Rectal smooth muscle tissue (tissue), 1 donor: ENCODE measurements at regions not wholly inside any gene's neighbourhood (a gene's known extent, or its start where the extent isn't known, plus 50 kb on each side); places are given as distances from the start of the nearest gene placed in this dataset.

Source experiments
- H3K27ac ChIP-seq: one replicate; pipeline ENCODE4 v1.7.0; 2013; ENCODE audit warnings: low read depth, low read length, inconsistent platforms
- H3K27me3 ChIP-seq: one replicate; pipeline ENCODE4 v1.7.0; 2013; ENCODE audit warnings: low read length; ENCODE audit not compliant: control insufficient read depth, insufficient read depth
- H3K36me3 ChIP-seq: one replicate; pipeline ENCODE4 v1.7.0; 2013; ENCODE audit warnings: low read length; ENCODE audit not compliant: control insufficient read depth, insufficient read depth
- H3K4me1 ChIP-seq: one replicate; pipeline ENCODE4 v1.7.0; 2013; ENCODE audit warnings: low read length; ENCODE audit not compliant: control insufficient read depth, insufficient read depth
- H3K4me3 ChIP-seq: one replicate; pipeline ENCODE4 v1.7.0; 2013; ENCODE audit warnings: low read length
- H3K9ac ChIP-seq: one replicate; pipeline ENCODE4 v1.7.0; 2013; ENCODE audit warnings: low read length

GRCh38 chr7:41777894-41778596 lies 75.2 kb upstream of the INHBA start:
- H3K27ac ChIP-seq, result no peak overlapping the region
- no peak overlapping the region for H3K9ac ChIP-seq
- H3K27me3 ChIP-seq, result no peaks in the 10 kb centered on the region
- no peak overlapping the region for H3K4me3 ChIP-seq
- H3K36me3 ChIP-seq, result no peaks in the 10 kb centered on the region
- no peaks in the 10 kb centered on the region for H3K4me1 ChIP-seq

GRCh38 chr7:41774966-41775365 lies 72.1 kb upstream of the INHBA start:
- no peak overlapping the region for H3K27ac ChIP-seq
- H3K4me3 ChIP-seq, result no peak overlapping the region
- no peaks in the 10 kb centered on the region for H3K27me3 ChIP-seq
- no peaks in the 10 kb centered on the region for H3K36me3 ChIP-seq
- no peak overlapping the region for H3K9ac ChIP-seq
- no peaks in the 10 kb centered on the region for H3K4me1 ChIP-seq

GRCh38 chr7:41773756-41774155 lies 70.9 kb upstream of the INHBA start:
- H3K27me3 ChIP-seq, result no peaks in the 10 kb centered on the region
- H3K27ac ChIP-seq, result no peak overlapping the region
- H3K9ac ChIP-seq, result no peak overlapping the region
- no peaks in the 10 kb centered on the region for H3K36me3 ChIP-seq
- no peaks in the 10 kb centered on the region for H3K4me1 ChIP-seq
- H3K4me3 ChIP-seq, result no peak overlapping the region

GRCh38 chr7:41771717-41772116 lies 68.8 kb upstream of the INHBA start:
- no peaks in the 10 kb centered on the region for H3K4me1 ChIP-seq
- H3K36me3 ChIP-seq, result no peaks in the 10 kb centered on the region
- H3K4me3 ChIP-seq, result no peak overlapping the region
- no peak overlapping the region for H3K27ac ChIP-seq
- H3K27me3 ChIP-seq, result no peaks in the 10 kb centered on the region
- no peak overlapping the region for H3K9ac ChIP-seq

GRCh38 chr7:41769162-41769561 lies 66.3 kb upstream of the INHBA start:
- H3K27ac ChIP-seq, result no peak overlapping the region
- H3K4me3 ChIP-seq, result no peak overlapping the region
- no peaks in the 10 kb centered on the region for H3K27me3 ChIP-seq
- no peaks in the 10 kb centered on the region for H3K4me1 ChIP-seq
- H3K9ac ChIP-seq, result no peak overlapping the region
- no peaks in the 10 kb centered on the region for H3K36me3 ChIP-seq

GRCh38 chr7:41763626-41764025 lies 60.7 kb upstream of the INHBA start:
- no peak overlapping the region for H3K27ac ChIP-seq
- H3K4me1 ChIP-seq, result no peaks in the 10 kb centered on the region
- no peak overlapping the region for H3K9ac ChIP-seq
- H3K4me3 ChIP-seq, result no peak overlapping the region
- no peaks in the 10 kb centered on the region for H3K36me3 ChIP-seq
- no peaks in the 10 kb centered on the region for H3K27me3 ChIP-seq

GRCh38 chr7:41762641-41763040 lies 59.8 kb upstream of the INHBA start:
- no peaks in the 10 kb centered on the region for H3K4me1 ChIP-seq
- no peaks in the 10 kb centered on the region for H3K27me3 ChIP-seq

GRCh38 chr7:41760293-41760692 lies 57.4 kb upstream of the INHBA start:
- Histone ChIP-seq H3K27me3 (no peaks in the 10 kb centered on the region), H3K4me1 (no peaks in the 10 kb centered on the region), H3K9ac (no peak overlapping the region), H3K4me3 (no peak overlapping the region), H3K36me3 (no peaks in the 10 kb centered on the region), H3K27ac (no peak overlapping the region)

More at GRCh38 chr7:41762641-41763040, 59.8 kb upstream of the INHBA start:
- Histone ChIP-seq H3K9ac (no peak overlapping the region), H3K36me3 (no peaks in the 10 kb centered on the region), H3K27ac (no peak overlapping the region), H3K4me3 (no peak overlapping the region)

GRCh38 chr7:41758321-41758720 lies 55.4 kb upstream of the INHBA start:
- no peak overlapping the region for H3K9ac ChIP-seq
- H3K4me3 ChIP-seq, result no peak overlapping the region
- H3K36me3 ChIP-seq, result no peaks in the 10 kb centered on the region
- H3K4me1 ChIP-seq, result no peaks in the 10 kb centered on the region
- H3K27ac ChIP-seq, result no peak overlapping the region
- H3K27me3 ChIP-seq, result no peaks in the 10 kb centered on the region

GRCh38 chr7:41756650-41757182 lies 53.8 kb upstream of the INHBA start:
- Histone ChIP-seq H3K9ac (no peak overlapping the region), H3K27ac (no peak overlapping the region), H3K4me1 (no peaks in the 10 kb centered on the region), H3K36me3 (no peaks in the 10 kb centered on the region), H3K4me3 (no peak overlapping the region), H3K27me3 (no peaks in the 10 kb centered on the region)

GRCh38 chr7:41755096-41755495 lies 52.2 kb upstream of the INHBA start:
- Histone ChIP-seq H3K27ac (no peak overlapping the region), H3K4me3 (no peak overlapping the region), H3K4me1 (no peaks in the 10 kb centered on the region), H3K27me3 (no peaks in the 10 kb centered on the region), H3K9ac (no peak overlapping the region), H3K36me3 (no peaks in the 10 kb centered on the region)

GRCh38 chr7:41754046-41754445 lies 51.2 kb upstream of the INHBA start:
- Histone ChIP-seq H3K9ac (no peak overlapping the region), H3K4me3 (no peak overlapping the region), H3K4me1 (no peaks in the 10 kb centered on the region), H3K36me3 (no peaks in the 10 kb centered on the region), H3K27me3 (no peaks in the 10 kb centered on the region), H3K27ac (no peak overlapping the region)
